HG02798 (cell line): ENCODE measurements at regions not wholly inside any gene's neighbourhood (a gene's known extent, or its start where the extent isn't known, plus 50 kb on each side); places are given as distances from the start of the nearest gene placed in this dataset.

Experiments
- ATAC-seq: cut with Tn5 transposase; IDR thresholded peaks from one replicate; pipeline ENCODE4 v1.9.1; 2021; ENCODE audit warnings: mild to moderate bottlenecking; ENCODE audit not compliant: unreplicated experiment, poor library complexity

- no peak for ATAC-seq
These were observed 340.1 kb downstream of the GPAT3 start for GRCh38 chr4:83876047-83876446.

DNA sequence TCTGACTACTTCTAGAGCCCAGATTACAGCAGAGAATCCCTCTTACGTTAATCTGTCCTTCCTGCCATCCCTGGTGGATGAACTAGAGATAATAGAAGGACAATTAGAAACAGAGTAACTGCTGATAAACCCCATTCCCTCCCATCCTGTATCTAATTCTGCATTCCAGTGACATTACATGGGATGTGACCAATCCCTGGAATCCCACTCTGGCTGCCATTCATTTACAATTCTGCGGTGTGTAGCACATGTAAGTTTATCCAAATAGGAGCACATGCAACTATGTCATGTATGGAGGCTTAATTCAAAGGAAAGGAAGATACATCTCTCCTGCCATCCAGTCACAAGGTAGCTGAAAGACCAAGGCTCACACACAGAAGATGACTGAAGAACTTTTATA lies 339.5 kb downstream of the GPAT3 start:
- no peak for ATAC-seq

GRCh38 chr4:83873996-83874395 lies 338.1 kb downstream of the GPAT3 start:
- no peak for ATAC-seq

DNA sequence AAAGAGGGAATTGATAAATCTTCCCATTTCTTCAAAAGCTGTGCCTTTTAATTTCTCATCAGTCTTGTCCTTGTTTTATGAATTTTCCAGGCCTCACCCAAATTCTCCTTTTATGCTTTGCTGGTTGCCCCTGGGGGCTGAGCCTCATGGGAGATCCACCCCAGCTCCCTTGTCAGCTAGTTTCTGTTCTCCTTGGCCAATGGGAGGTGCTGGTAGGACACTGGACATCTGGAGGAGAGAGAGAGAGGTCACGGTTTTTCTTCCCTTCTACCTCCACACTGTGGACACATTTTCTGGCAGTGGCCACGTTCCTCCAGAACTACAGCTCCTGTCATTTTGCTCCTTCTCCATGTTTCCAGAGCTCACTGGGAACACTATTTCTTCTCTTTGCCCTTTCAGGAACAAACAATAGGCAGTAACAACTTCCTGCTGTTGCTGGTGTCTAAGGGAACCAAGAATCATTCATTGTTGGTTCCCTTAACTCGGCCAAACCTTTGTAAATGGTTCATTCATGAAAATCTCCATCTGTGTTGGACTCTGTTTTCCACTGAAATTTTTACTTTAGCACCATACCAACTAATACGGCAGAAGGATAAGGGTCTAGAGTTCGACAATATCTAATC lies 334.5 kb downstream of the GPAT3 start:
- no peak for ATAC-seq

GRCh38 chr4:83866834-83867621 lies 331.1 kb downstream of the GPAT3 start:
- ATAC-seq = no peak

DNA sequence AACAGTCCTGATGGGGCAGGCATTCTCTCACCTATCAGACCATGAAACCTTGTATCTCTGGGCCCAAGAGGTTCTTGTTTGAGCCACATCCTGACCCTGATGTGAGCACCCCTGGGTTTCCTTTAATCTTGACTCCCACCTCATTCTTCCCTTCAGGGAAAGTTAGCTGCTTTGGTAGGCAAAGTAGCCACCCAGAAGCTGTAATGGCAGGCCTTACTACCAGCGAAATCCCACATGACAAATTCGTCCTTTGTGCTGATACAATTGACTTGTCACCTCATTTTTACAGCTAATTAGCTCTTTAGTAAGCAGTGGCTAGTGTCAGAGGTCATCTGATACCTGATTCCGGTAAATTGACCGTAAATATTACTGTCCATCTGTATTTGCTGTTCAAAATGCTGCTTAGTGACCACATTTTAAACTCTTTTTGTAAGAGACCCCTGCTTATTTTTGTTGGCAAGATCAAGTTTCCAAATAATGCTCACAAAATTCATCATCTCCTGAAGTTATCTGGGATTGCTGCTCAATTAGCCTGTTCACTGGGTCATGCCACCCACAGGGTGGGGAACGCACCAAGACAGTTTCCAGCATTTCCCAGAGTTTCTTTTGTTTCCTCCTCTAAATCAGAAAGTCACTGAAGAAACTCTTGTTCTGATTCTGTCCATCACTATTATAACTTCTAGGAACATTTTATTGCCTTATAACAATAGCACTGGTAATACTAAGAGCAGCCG lies 329.7 kb downstream of the GPAT3 start:
- ATAC-seq = no peak

DNA sequence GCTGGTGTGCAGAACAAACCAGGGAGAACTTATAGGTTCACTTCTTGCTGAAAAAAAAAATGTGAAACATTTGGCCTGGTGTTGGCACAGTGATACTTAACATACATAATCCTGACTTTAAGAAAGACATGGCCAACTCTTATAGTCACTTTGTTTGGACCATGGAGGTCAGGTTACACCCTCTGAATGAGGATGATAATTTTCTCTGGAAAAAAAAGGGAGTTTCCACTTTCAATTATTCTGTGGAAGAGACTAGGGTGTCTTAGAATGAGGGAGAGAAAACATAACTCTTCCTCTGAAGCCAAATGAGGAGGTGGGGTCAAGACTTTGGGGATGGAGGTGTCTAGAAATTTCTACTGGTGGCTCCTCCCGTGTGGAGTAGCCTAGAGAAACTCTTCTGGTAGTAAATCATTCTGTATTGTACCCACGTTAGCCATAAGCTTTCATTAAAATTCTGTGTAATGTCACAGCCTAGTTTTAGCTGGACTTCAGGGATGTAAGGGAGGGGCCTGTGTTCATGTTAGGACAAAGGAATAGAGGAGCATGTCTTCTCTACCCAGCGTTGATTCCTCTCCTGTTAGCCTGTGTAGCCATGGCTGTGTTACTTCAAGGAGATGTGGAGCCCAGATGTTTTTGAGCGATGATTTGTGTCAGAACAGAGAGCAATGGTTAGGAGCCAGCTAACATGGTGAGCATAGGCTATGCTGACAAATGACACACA lies 328.3 kb downstream of the GPAT3 start:
- ATAC-seq = no peak

DNA sequence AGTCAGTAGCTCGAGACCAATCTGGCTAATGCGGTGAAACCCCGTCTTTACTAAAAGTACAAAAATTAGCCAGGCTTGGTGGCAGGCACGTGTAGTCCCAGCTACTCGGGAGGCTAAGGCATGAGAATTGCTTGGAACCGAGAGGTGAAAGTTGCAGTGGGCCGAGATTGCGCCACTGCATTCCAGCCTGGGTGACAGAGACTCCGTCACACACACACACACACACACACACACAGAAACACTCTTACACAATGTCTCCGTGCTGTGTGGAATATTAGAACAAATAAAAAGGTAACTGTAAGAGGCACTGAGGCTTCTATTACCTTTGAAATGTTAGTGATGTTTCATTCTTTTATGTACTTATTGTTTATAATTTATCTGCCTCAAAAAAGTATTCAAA lies 326.6 kb downstream of the GPAT3 start:
- no peak for ATAC-seq

DNA sequence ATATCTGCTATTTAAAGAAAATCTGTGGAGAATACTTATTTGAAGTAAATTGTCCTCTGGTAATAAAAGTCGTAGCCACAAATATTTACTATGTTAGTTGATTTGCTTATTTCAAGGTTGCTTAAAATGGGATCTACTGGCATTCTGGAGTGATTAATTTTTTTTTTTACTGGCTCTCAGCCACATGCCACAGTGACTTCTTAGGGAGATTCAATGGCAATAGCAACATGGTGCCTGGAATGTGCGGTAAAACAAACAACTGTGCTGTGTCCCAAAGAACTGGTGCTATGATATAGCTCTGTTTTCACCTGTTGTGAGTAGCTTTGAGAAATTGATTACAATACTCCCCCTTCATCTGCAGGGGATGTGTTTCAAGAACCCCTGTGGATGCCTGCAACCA lies 324.3 kb downstream of the GPAT3 start:
- ATAC-seq = no peak

DNA sequence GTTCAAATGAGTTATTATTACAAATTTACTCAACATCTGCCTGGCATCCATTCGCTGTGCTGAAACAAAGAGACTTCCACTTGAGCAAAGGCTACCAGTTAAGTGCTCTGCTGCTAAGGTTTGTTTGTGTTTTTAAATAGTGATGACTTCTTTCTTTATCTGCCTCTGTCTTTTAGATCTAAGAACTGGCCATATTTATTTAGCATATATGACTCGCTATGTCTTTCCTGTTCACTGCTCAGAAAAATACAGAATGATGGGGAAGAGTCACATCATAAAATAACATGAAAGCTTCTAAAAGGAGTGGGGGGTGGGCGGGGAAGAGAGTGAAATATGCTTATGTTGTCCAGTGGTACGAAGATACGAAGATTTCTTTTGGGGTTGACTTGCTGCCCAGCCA lies 322.2 kb downstream of the GPAT3 start:
- no peak for ATAC-seq

- ATAC-seq = no peak
These were observed 319.1 kb downstream of the GPAT3 start for GRCh38 chr4:83855044-83855443.

DNA sequence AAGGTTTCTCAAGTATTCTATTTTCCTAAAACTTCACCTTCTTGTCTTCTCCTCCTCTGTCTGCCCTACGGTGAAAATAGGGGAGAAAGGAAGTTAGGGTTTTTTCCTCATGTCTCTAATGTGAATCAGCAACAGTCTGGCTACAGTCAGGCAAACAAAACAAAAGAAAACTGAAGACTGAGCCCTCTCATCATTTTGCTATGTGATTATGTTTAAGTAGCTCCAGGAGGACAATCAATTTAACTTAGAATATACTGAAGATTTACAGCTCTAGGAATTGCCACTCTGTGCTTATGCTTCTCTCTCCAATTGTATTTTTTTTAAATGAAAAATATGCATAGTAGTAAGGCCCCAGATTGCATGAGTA lies 316.2 kb downstream of the GPAT3 start:
- no peak for ATAC-seq

GRCh38 chr4:83851261-83852084 lies 315.6 kb downstream of the GPAT3 start:
- no peak for ATAC-seq

GRCh38 chr4:83850435-83850834 lies 314.5 kb downstream of the GPAT3 start:
- no peak for ATAC-seq

DNA sequence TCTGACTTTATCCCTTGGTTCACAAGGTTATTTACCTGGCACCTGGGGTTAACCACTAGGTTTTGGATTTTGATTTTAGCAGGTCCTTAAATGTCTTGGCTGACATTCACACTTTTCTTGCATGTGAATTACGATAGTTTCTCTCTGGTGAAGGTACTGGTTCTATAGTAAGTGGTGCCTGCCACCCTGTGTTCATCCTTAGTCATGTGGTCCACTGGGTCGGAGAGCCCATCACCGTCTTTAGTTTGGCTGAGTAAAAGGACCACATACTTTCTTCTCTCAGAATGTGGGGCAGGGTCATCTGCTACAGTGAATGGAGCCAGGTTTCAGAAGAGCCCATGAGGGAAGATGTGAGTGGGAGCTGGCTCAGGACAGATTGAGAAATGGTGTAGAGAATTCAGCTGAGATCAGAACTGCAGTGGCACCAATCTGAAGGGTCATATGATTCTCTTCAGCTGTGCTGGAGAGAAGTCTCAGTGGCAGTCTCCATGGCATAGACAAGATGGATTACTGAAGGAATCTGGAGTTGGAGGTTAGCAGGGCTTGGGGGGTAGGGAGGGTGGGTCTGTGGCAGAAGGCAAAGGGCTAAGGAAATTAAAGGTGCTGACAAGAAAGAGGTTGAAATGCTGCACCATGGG lies 310.4 kb downstream of the GPAT3 start:
- ATAC-seq = no peak

DNA sequence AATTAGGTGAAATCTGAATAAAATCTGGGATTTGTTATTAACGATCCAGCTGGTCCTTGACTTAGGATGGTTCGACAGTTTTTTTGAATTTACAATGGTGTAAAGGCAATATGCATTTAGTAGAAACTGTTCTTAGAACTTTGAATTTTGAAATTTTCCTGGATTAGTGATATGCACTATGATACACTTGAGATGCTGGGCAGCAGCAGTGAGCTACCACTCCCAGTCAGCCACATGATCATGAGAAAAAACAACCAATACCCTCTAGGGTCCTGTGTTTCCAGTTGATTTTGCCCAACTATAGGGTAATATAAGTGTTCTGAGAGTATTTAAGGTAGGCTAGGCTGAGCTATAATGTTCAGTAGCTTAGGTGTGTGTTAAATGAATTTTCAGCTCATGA lies 303.7 kb downstream of the GPAT3 start:
- ATAC-seq = no peak

GRCh38 chr4:83837614-83838308 lies 301.9 kb downstream of the GPAT3 start:
- ATAC-seq = no peak

DNA sequence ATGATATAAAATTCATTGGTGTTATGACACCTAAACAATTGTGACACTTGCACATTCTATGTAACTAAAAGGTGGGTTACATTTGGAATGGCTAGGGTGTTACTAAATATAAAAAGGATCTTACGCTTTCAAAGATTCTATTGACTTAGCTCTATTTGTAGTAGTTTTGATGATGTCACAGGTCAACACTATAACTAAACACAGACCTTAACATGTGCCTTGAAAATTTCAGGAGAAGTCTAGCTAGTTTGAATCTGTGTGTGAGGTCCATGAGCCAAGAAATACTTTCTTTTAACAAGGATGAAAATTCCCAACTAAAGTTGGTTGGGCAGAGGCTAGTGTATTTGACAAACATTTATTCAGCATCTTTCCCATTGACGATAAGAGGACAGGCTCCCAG lies 298.0 kb downstream of the GPAT3 start:
- ATAC-seq = no peak
